GM12878 (cell line): ENCODE measurements at regions not wholly inside any gene's neighbourhood (a gene's known extent, or its start where the extent isn't known, plus 50 kb on each side); places are given as distances from the start of the nearest gene placed in this dataset.

Source experiments
- ATAC-seq: fragments of 200-7000 bp; cut with Tn5 transposase; 3 replicates; pipeline ENCODE4 v1.9.1; 2020; ENCODE audit warnings: mild to moderate bottlenecking, moderate library complexity
- BruUV-seq: library from RNA; stranded (reverse); fragments of 400-500 nt; replicated peaks from 2 replicates; lab custom pipeline; 2021; lab: Mats Ljungman, UMichigan
- CTCF ChIA-PET: fragments of 300-600 bp; sonication (Branson Sonifier 250); formaldehyde crosslinking; extraction: SDS; loops from one replicate; lab custom pipeline; 2021; ENCODE audit warnings: inconsistent platforms; lab: Yijun Ruan, JAX
- POLR2A ChIA-PET: fragments of 350-600 bp; formaldehyde crosslinking; extraction: SDS; loops from one replicate; lab custom pipeline; 2021; ENCODE audit warnings: inconsistent platforms; lab: Charles Lee
- RAD21 ChIA-PET: fragments of 300-600 bp; sonication (Branson Sonifier 250); formaldehyde crosslinking; loops from one replicate; lab custom pipeline; 2023; ENCODE audit warnings: antibody characterized with exemption; ENCODE audit not compliant: unreplicated experiment; lab: Charles Lee
- SMC1A ChIA-PET: fragments of 300-600 bp; sonication (Branson Sonifier 250); formaldehyde crosslinking; loops from one replicate; lab custom pipeline; 2023; ENCODE audit not compliant: unreplicated experiment, uncharacterized antibody; lab: Charles Lee
- DNase-seq: peaks from one replicate; pipeline ENCODE4 v3.0.0-alpha.2; 2011; ENCODE audit warnings: low read depth, low spot score
- FAIRE-seq: peaks from 3 replicates; lab custom pipeline; 2011; peaks lifted over from hg19 to GRCh38; lab: Jason Lieb, UNC
- H2AFZ ChIP-seq: 2 replicates; pipeline ENCODE4 v1.6.0; 2011; ENCODE audit warnings: low read depth, low read length, control low read depth; ENCODE audit not compliant: control insufficient read depth
- H3K27ac ChIP-seq: 2 replicates; pipeline ENCODE4 v1.5.1; 2011; ENCODE audit warnings: control low read depth; ENCODE audit not compliant: control insufficient read depth, insufficient read depth
- H3K27me3 ChIP-seq, 2 experiments: replicated peaks in 1 of 2; 2 replicates each; pipeline versions ENCODE4 v1.6.0 to v1.6.1; 2011; ENCODE audit warnings: low read length in 1 of 2; ENCODE audit not compliant: control insufficient read depth in 2 of 2, insufficient read depth in 2 of 2
- H3K36me3 ChIP-seq, 2 experiments: 2 replicates each; pipeline ENCODE4 v1.5.1; 2011; ENCODE audit warnings: low read length in 1 of 2; ENCODE audit not compliant: control insufficient read depth in 2 of 2, insufficient read depth in 2 of 2
- H3K4me1 ChIP-seq: 2 replicates; pipeline ENCODE4 v1.6.1; 2011; ENCODE audit warnings: mild to moderate bottlenecking, low read length, moderate library complexity, mixed read lengths; ENCODE audit not compliant: control insufficient read depth, insufficient read depth
- H3K4me2 ChIP-seq: 2 replicates; pipeline ENCODE4 v1.6.0; 2011; ENCODE audit warnings: control low read depth; ENCODE audit not compliant: control insufficient read depth, insufficient read depth
- H3K4me3 ChIP-seq: fragments of 200-600 bp; sonication (generic); 2 replicates; pipeline ENCODE4 v1.5.1; 2016
- H3K79me2 ChIP-seq: 2 replicates; pipeline ENCODE4 v1.6.0; 2011; ENCODE audit warnings: low read length; ENCODE audit not compliant: control insufficient read depth, insufficient read depth
- H3K9ac ChIP-seq: 2 replicates; pipeline ENCODE4 v1.8.0; 2011; ENCODE audit warnings: low read length, control low read depth, mixed read lengths; ENCODE audit not compliant: control insufficient read depth, insufficient read depth
- H3K9me3 ChIP-seq: replicated peaks from 3 replicates; pipeline ENCODE4 v1.5.1; 2011; ENCODE audit warnings: mild to moderate bottlenecking, low read length; ENCODE audit not compliant: control insufficient read depth, insufficient read depth
- H4K20me1 ChIP-seq: 2 replicates; pipeline ENCODE4 v1.6.0; 2011; ENCODE audit not compliant: control insufficient read depth, insufficient read depth
- CHD4 ChIP-seq: fragments of 200-600 bp; sonication (generic); IDR thresholded peaks from 2 replicates; pipeline ENCODE4 v1.6.1; 2016; ENCODE audit warnings: mild to moderate bottlenecking
- ETV6 ChIP-seq, 2 experiments: fragments of 450-650 bp in 1 of 2; IDR thresholded peaks in 1 of 2; conservative IDR thresholded peaks in 1 of 2; 2 replicates each; pipeline ENCODE4 v1.6.1; 2014; ENCODE audit warnings: antibody characterized with exemption in 1 of 2, borderline replicate concordance in 1 of 2, low read depth in 1 of 2, mild to moderate bottlenecking in 1 of 2, moderate library complexity in 1 of 2
- GATAD2B ChIP-seq: fragments of 450-650 bp; conservative IDR thresholded peaks from 2 replicates; pipeline ENCODE4 v1.6.1; 2017; ENCODE audit warnings: low read depth, mild to moderate bottlenecking, moderate library complexity
- MYC ChIP-seq: IDR thresholded peaks from 2 replicates; pipeline ENCODE4 v1.6.1; 2011; ENCODE audit warnings: mild to moderate bottlenecking, low read length, moderate library complexity, inconsistent platforms; ENCODE audit not compliant: insufficient read depth, insufficient replicate concordance, insufficient read length, severe bottlenecking
- NFYB ChIP-seq: IDR thresholded peaks from 2 replicates; pipeline ENCODE4 v1.6.1; 2011; ENCODE audit warnings: low read depth, mild to moderate bottlenecking, low read length, improper control_type of control experiment, moderate library complexity; ENCODE audit not compliant: insufficient read depth
- NR2C1 ChIP-seq: fragments of 450-650 bp; IDR thresholded peaks from 2 replicates; pipeline ENCODE4 v1.6.1; 2017; ENCODE audit warnings: antibody characterized with exemption, mild to moderate bottlenecking, moderate library complexity
- STAT1 ChIP-seq: fragments of 450-650 bp; conservative IDR thresholded peaks from 2 replicates; pipeline ENCODE4 v1.6.1; 2014; ENCODE audit warnings: antibody characterized with exemption, mild to moderate bottlenecking
- SUPT20H ChIP-seq: IDR thresholded peaks from 2 replicates; pipeline ENCODE4 v1.6.1; 2011; ENCODE audit warnings: low read depth, mild to moderate bottlenecking, low read length, moderate library complexity, borderline replicate concordance; ENCODE audit not compliant: control insufficient read depth
- whole genome bisulfite sequencing: methylation state at CpG from one replicate; pipeline ENCODE4 v1.1.6; 2016; ENCODE audit warnings: low lambda C conversion rate; ENCODE audit not compliant: insufficient replicate concordance, insufficient coverage; ENCODE audit errors: missing lambda C conversion rate; 5-methylcytosine and 5-hydroxymethylcytosine counted together
- in situ Hi-C: fragments of 300-500 bp; cut with MboI; formaldehyde crosslinking; loops from 9 replicates; pipeline ENCODE4 v1.14.3; 2018; ENCODE audit warnings: mixed read lengths
- intact Hi-C: fragments of 100-400 bp; cut with micrococcal nuclease; formaldehyde crosslinking; loops from one replicate; pipeline ENCODE4 v1.14.2; 2022; ENCODE audit not compliant: unreplicated experiment
- TF ChIP-seq, protein P1 (sequence below): IDR thresholded peaks from 2 replicates; pipeline ENCODE4 v1.6.1; 2011; ENCODE audit warnings: borderline replicate concordance, low read depth, mild to moderate bottlenecking, moderate library complexity, low read length; ENCODE audit not compliant: insufficient read depth, poor library complexity, severe bottlenecking
- TF ChIP-seq, protein P2 (sequence below): IDR thresholded peaks from 2 replicates; pipeline ENCODE4 v1.6.1; 2012; ENCODE audit warnings: low read depth, low read length, improper control_type of control experiment
- TF ChIP-seq, protein P3 (sequence below): fragments of 450-650 bp; IDR thresholded peaks from 2 replicates; pipeline ENCODE4 v1.6.1; 2014; ENCODE audit warnings: mild to moderate bottlenecking

DNA sequence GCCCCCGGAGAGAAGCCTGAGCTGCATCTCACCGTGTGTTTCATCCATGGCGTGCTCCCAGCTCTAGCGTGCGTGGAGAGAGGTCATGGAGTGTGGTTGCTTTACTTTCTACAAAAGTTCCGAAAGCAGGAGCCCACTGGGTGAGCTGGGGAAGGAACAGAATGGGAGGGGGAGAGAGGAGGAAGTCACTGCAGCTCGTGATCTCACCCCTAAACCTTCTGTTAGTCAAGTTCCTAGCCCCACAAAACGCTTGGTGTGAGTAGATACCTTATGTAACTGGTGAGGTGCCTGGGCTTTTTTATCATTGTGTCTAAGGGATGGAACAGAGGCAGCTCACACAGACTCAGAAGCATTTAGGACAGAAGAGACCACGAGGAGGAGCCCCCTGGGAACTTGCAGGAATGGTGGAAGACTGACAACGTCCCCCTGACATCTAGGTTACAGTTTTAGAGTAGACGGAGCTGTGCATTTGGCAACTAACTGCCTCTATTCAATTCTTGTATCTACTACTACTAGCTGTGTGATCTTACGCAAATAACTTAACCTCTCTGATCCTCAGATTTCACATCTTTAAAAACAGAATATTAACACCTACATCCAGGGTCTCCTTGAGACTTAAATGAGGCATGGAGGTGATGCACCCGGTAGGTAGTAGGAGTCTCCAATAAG lies 123.3 kb downstream of the ARL4C start (continued):
- TF ChIP-seq, protein P1, sequence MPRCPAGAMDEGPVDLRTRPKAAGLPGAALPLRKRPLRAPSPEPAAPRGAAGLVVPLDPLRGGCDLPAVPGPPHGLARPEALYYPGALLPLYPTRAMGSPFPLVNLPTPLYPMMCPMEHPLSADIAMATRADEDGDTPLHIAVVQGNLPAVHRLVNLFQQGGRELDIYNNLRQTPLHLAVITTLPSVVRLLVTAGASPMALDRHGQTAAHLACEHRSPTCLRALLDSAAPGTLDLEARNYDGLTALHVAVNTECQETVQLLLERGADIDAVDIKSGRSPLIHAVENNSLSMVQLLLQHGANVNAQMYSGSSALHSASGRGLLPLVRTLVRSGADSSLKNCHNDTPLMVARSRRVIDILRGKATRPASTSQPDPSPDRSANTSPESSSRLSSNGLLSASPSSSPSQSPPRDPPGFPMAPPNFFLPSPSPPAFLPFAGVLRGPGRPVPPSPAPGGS, result no peak
- TF ChIP-seq MYC (no peak), ETV6 (conservative IDR thresholded peaks at IDR 0.05 in 1 of 2, IDR thresholded peaks at IDR 0.05 in 1 of 2; ENCODE audit: borderline replicate concordance in 1 of 2, low read depth in 1 of 2) (no peak), NFYB (no peak)
- TF ChIP-seq, protein P2, sequence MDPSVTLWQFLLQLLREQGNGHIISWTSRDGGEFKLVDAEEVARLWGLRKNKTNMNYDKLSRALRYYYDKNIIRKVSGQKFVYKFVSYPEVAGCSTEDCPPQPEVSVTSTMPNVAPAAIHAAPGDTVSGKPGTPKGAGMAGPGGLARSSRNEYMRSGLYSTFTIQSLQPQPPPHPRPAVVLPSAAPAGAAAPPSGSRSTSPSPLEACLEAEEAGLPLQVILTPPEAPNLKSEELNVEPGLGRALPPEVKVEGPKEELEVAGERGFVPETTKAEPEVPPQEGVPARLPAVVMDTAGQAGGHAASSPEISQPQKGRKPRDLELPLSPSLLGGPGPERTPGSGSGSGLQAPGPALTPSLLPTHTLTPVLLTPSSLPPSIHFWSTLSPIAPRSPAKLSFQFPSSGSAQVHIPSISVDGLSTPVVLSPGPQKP, result no peak

DNA sequence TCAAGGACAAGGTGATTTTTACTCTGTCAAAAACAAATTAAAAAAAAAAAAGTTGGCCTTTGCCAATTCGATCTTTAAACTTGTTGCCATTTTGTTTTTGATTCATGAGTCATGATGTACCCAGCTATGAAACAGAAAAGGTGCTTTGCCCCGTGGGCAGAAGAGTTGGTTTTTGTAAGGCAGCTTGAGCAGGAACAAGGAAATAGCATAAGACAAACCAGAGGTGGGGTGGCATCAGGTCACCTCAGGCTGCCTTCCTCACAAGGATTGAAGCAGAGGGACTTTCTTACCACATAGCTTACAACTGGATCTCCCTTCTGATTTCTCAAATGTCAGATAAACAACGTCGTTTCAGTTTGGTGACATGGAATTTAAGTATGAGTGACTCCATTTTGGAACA lies 123.8 kb downstream of the ARL4C start:
- Histone ChIP-seq H3K9ac (no peak overlapping the region), H3K79me2 (no peaks in the 10 kb centered on the region), H3K4me3 (no peak overlapping the region), H3K4me2 (no peak overlapping the region), H3K4me1 (no peaks in the 10 kb centered on the region), H3K36me3 (no peaks in the 10 kb centered on the region), H3K9me3 (no peaks in the 10 kb centered on the region), H2AFZ (no peak overlapping the region), H4K20me1 (no peaks in the 10 kb centered on the region), H3K27ac (no peak overlapping the region), H3K27me3 (no peaks in the 10 kb centered on the region)
- intact Hi-C loops (no loop called here), in situ Hi-C loops (no loop called here)
- BruUV-seq, result no TSS peak
- DNase-seq (no peak), ATAC-seq (no peak), FAIRE-seq (no peak)
- ChIA-PET SMC1A (no interaction called here), RAD21 (no interaction called here), POLR2A (no interaction called here), CTCF (interaction anchor here (1.7 kb wide), 1 partner anchor 744 kb away, joined by 4 read pairs; no protein-coding TSS in a partner anchor)
- TF ChIP-seq SUPT20H (no peak), GATAD2B (no peak), STAT1 (no peak), NR2C1 (no peak), CHD4 (no peak)
- TF ChIP-seq, protein P3, sequence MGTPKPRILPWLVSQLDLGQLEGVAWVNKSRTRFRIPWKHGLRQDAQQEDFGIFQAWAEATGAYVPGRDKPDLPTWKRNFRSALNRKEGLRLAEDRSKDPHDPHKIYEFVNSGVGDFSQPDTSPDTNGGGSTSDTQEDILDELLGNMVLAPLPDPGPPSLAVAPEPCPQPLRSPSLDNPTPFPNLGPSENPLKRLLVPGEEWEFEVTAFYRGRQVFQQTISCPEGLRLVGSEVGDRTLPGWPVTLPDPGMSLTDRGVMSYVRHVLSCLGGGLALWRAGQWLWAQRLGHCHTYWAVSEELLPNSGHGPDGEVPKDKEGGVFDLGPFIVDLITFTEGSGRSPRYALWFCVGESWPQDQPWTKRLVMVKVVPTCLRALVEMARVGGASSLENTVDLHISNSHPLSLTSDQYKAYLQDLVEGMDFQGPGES, result no peak
- 28% methylated on average over 4 of the region's 4 CpGs for WGBS
